ENCODE measurements at regions not wholly inside any gene's neighbourhood (a gene's known extent, or its start where the extent isn't known, plus 50 kb on each side); places are given as distances from the start of the nearest gene placed in this dataset.
"Not testable (repeated sequence)": the region's sequence is repeated elsewhere in the genome, so short reads cannot be mapped to it uniquely, and the experiment has no call there.

GRCh38 chr13:68007576-68007975, 777.4 kb upstream of the PCDH9 start:
- no peak for DNase-seq

- DNase-seq: no peak
These were observed 766.0 kb upstream of the PCDH9 start for GRCh38 chr13:67996101-67996500.

- no peak for DNase-seq
These were observed 760.7 kb upstream of the PCDH9 start for GRCh38 chr13:67990868-67991267.

GRCh38 chr13:67986234-67986633, 756.1 kb upstream of the PCDH9 start:
- no peak for DNase-seq

- DNase-seq: no peak
These were observed 746.9 kb upstream of the PCDH9 start for GRCh38 chr13:67977066-67977465.

- DNase-seq: no peak
These were observed 741.2 kb upstream of the PCDH9 start for GRCh38 chr13:67971291-67971690.

- no peak for DNase-seq
These were observed 736.9 kb upstream of the PCDH9 start for GRCh38 chr13:67967031-67967430.

- DNase-seq: no peak
These were observed 735.9 kb upstream of the PCDH9 start for GRCh38 chr13:67966065-67966464.

- DNase-seq: no peak
These were observed 734.9 kb upstream of the PCDH9 start for GRCh38 chr13:67964986-67965385.

GRCh38 chr13:67964091-67964490, 734.0 kb upstream of the PCDH9 start:
- DNase-seq: no peak

GRCh38 chr13:67961331-67961730, 731.2 kb upstream of the PCDH9 start:
- no peak for DNase-seq

- no peak for DNase-seq
These were observed 721.3 kb upstream of the PCDH9 start for GRCh38 chr13:67951431-67951830.

GRCh38 chr13:67950603-67951002, 720.5 kb upstream of the PCDH9 start:
- DNase-seq: no peak

GRCh38 chr13:67946131-67946530, 716.0 kb upstream of the PCDH9 start:
- DNase-seq: no peak

- no peak for DNase-seq
These were observed 713.0 kb upstream of the PCDH9 start for GRCh38 chr13:67943116-67943515.

GRCh38 chr13:67935626-67936025, 705.5 kb upstream of the PCDH9 start:
- peak in 2 of 3 experiments; percentile 27 to 78 for DNase-seq

- DNase-seq: no peak
These were observed 704.6 kb upstream of the PCDH9 start for GRCh38 chr13:67934617-67935330.

GRCh38 chr13:67932991-67933390, 702.9 kb upstream of the PCDH9 start:
- DNase-seq: no peak

GRCh38 chr13:67917291-67917987, 687.3 kb upstream of the PCDH9 start:
- DNase-seq: no peak

- no peak for DNase-seq
These were observed 686.5 kb upstream of the PCDH9 start for GRCh38 chr13:67916650-67917049.

GRCh38 chr13:67914535-67914934, 684.4 kb upstream of the PCDH9 start:
- no peak for DNase-seq

GRCh38 chr13:67902960-67903359, 672.8 kb upstream of the PCDH9 start:
- DNase-seq: not testable (repeated sequence)

GRCh38 chr13:67880916-67881315, 650.8 kb upstream of the PCDH9 start:
- DNase-seq: no peak

- DNase-seq: no peak
These were observed 648.2 kb upstream of the PCDH9 start for GRCh38 chr13:67878376-67878775.

GRCh38 chr13:67877031-67877430, 646.9 kb upstream of the PCDH9 start:
- no peak for DNase-seq
